ENCODE measurements at regions not wholly inside any gene's neighbourhood (a gene's known extent, or its start where the extent isn't known, plus 50 kb on each side); places are given as distances from the start of the nearest gene placed in this dataset.

GRCh38 chr15:59917504-59918157 is 86.5 kb upstream of the FOXB1 start:
- H3K36me3 ChIP-seq = no peaks in the 10 kb centered on the region
- no peaks in the 10 kb centered on the region for H3K4me1 ChIP-seq
- DNase-seq = peak; percentile 76
- in situ Hi-C loops (cut with MboI; ENCODE audit: low pct_ligation_motif_present in 1 of 4, low pct_unique_long_range_greater_than_20kb in 1 of 4, low sequenced_read_pairs in 3 of 4) (loop anchor here in 1 of 4 donors (25.0 kb wide), 1 partner anchor 370 kb away; no protein-coding TSS in a partner anchor), intact Hi-C loops (cut with DNase I; ENCODE audit: low total_unique reads) (no loop called here)
- H3K4me3 ChIP-seq = no peak overlapping the region
- TF ChIP-seq CTCF (IDR thresholded peaks at IDR 0.05) (peak; percentile 28 to 61 (median 43)), POLR2A (IDR thresholded peaks at IDR 0.05) (no peak), POLR2AphosphoS5 (IDR thresholded peaks at IDR 0.05) (no peak), EP300 (IDR thresholded peaks at IDR 0.05; ENCODE audit: low read depth) (no peak)
- 16 to 33% methylated on average over 6 to 10 of the region's 10 CpGs for WGBS, 2 donors (ENCODE audit: low coverage in 1 of 2)
- H3K9me3 ChIP-seq = no peaks in the 10 kb centered on the region
- no peak overlapping the region for H3K27ac ChIP-seq
- peaks cover 25% of the 10 kb centered on the region for H3K27me3 ChIP-seq

- H3K4me1 ChIP-seq = no peaks in the 10 kb centered on the region
- no peak for TF ChIP-seq EP300 (IDR thresholded peaks at IDR 0.05; ENCODE audit: low read depth)
- no peak for TF ChIP-seq POLR2AphosphoS5 (IDR thresholded peaks at IDR 0.05)
- no peak for TF ChIP-seq CTCF (IDR thresholded peaks at IDR 0.05)
- TF ChIP-seq POLR2A (IDR thresholded peaks at IDR 0.05) = no peak
- intact Hi-C loops (cut with DNase I; ENCODE audit: low total_unique reads) = no loop called here
- no peak overlapping the region for H3K4me3 ChIP-seq
- 13 to 67% methylated on average over 1 of the region's 1 CpG for WGBS, 2 donors (ENCODE audit: low coverage in 1 of 2)
- in situ Hi-C loops (cut with MboI; ENCODE audit: low pct_ligation_motif_present in 1 of 4, low pct_unique_long_range_greater_than_20kb in 1 of 4, low sequenced_read_pairs in 3 of 4) = loop anchor here in 1 of 4 donors (25.0 kb wide), 1 partner anchor 381 kb away; no protein-coding TSS in a partner anchor
- no peak overlapping the region for H3K27ac ChIP-seq
- no peaks in the 10 kb centered on the region for H3K9me3 ChIP-seq
- DNase-seq = no peak
- no peaks in the 10 kb centered on the region for H3K36me3 ChIP-seq
- peaks cover 70% of the 10 kb centered on the region for H3K27me3 ChIP-seq
These were observed 98.1 kb upstream of the FOXB1 start for GRCh38 chr15:59906046-59906445.

GRCh38 chr15:59905176-59905575 is 98.9 kb upstream of the FOXB1 start:
- TF ChIP-seq CTCF (IDR thresholded peaks at IDR 0.05) = no peak
- no peak for TF ChIP-seq POLR2AphosphoS5 (IDR thresholded peaks at IDR 0.05)
- no peak for TF ChIP-seq POLR2A (IDR thresholded peaks at IDR 0.05)
- no peak for TF ChIP-seq EP300 (IDR thresholded peaks at IDR 0.05; ENCODE audit: low read depth)
- DNase-seq = no peak
- Histone ChIP-seq H3K4me3 (no peak overlapping the region), H3K9me3 (no peaks in the 10 kb centered on the region), H3K36me3 (no peaks in the 10 kb centered on the region), H3K27me3 (peaks cover 70% of the 10 kb centered on the region), H3K4me1 (no peaks in the 10 kb centered on the region), H3K27ac (no peak overlapping the region)
- in situ Hi-C loops (cut with MboI; ENCODE audit: low pct_ligation_motif_present in 1 of 4, low pct_unique_long_range_greater_than_20kb in 1 of 4, low sequenced_read_pairs in 3 of 4) = loop anchor here in 1 of 4 donors (25.0 kb wide), 1 partner anchor 382 kb away; no protein-coding TSS in a partner anchor
- intact Hi-C loops (cut with DNase I; ENCODE audit: low total_unique reads) = no loop called here
- 39 to 48% methylated on average over 4 of the region's 4 CpGs for WGBS, 2 donors (ENCODE audit: low coverage in 1 of 2)

GRCh38 chr15:59904450-59905135 is 99.5 kb upstream of the FOXB1 start:
- intact Hi-C loops (cut with DNase I; ENCODE audit: low total_unique reads) (no loop called here), in situ Hi-C loops (cut with MboI; ENCODE audit: low pct_ligation_motif_present in 1 of 4, low pct_unique_long_range_greater_than_20kb in 1 of 4, low sequenced_read_pairs in 3 of 4) (loop anchor here in 1 of 4 donors (25.0 kb wide), 1 partner anchor 383 kb away; no protein-coding TSS in a partner anchor)
- DNase-seq = no peak
- peaks cover 72% of the 10 kb centered on the region for H3K27me3 ChIP-seq
- WGBS, 2 donors (ENCODE audit: low coverage in 1 of 2) = 31 to 40% methylated on average over 4 to 17 of the region's 17 CpGs
- H3K9me3 ChIP-seq = no peaks in the 10 kb centered on the region
- H3K4me3 ChIP-seq = no peak overlapping the region
- no peak for TF ChIP-seq POLR2AphosphoS5 (IDR thresholded peaks at IDR 0.05)
- no peak for TF ChIP-seq CTCF (IDR thresholded peaks at IDR 0.05)
- no peak for TF ChIP-seq EP300 (IDR thresholded peaks at IDR 0.05; ENCODE audit: low read depth)
- no peak for TF ChIP-seq POLR2A (IDR thresholded peaks at IDR 0.05)
- H3K4me1 ChIP-seq = no peaks in the 10 kb centered on the region
- no peak overlapping the region for H3K27ac ChIP-seq
- H3K36me3 ChIP-seq = no peaks in the 10 kb centered on the region

Data from transverse colon (tissue), 4 donors.